Stimulated activated CD4-positive, alpha-beta T cell treated with anti-CD3 and anti-CD28 coated beads, TNF-alpha, amount 100 ng/mL, for 1 hour (primary cell): ENCODE measurements at regions not wholly inside any gene's neighbourhood (a gene's known extent, or its start where the extent isn't known, plus 50 kb on each side); places are given as distances from the start of the nearest gene placed in this dataset.

Experiments
- DNase-seq, 3 donors: peaks; one replicate each; pipeline ENCODE4 v3.0.0-alpha.2; 2020; ENCODE audit warnings: low read depth in 3 of 3, low spot score in 1 of 3

- DNase-seq: no peak
These were observed 103.4 kb downstream of the QRFPR start for GRCh38 chr4:121277194-121278105.

DNA sequence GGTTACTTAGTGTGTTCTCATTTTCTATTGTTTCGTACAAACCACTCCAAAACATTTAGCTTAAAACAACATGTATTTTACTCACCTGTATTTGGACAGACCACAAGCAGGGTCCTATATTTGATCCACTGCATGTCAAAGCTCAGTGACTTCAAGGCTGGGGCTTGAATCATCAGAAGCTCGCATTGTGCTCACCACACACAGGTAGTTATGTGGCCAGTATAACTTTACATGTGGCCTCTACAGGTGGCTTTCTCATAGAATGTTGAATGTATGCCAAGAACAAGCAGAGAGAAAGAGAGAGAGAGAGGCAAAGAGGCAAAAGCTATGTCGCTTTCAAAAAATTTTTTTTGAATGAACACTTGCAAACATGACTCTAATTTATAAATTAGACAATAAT lies 107.6 kb downstream of the QRFPR start:
- DNase-seq: no peak

DNA sequence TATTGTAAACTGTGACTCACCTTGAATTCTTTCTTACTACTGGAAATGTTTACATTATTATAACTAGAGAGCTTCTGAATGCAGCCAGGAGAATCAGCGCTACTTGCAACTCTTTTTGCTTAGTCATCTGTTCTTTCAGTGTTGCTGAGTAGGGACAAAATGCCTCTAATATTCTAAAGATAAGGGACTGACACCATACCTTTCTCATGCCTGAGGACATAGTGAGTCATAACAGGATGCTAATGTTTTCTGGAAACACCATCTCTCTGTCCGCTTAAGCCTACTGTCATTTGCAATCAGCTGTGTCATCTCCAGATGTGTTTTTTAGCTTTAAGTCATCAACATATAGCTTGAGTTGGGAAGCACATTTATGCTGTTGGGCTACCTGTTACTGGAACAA lies 108.3 kb downstream of the QRFPR start:
- no peak for DNase-seq

- DNase-seq: no peak
These were observed 106.3 kb upstream of the TNIP3 start for GRCh38 chr4:121270389-121270788.

- no peak for DNase-seq
These were observed 104.9 kb upstream of the TNIP3 start for GRCh38 chr4:121269001-121269400.

GRCh38 chr4:121266982-121267381 lies 102.9 kb upstream of the TNIP3 start:
- DNase-seq: no peak

GRCh38 chr4:121256887-121257466 lies 92.9 kb upstream of the TNIP3 start:
- DNase-seq: no peak

DNA sequence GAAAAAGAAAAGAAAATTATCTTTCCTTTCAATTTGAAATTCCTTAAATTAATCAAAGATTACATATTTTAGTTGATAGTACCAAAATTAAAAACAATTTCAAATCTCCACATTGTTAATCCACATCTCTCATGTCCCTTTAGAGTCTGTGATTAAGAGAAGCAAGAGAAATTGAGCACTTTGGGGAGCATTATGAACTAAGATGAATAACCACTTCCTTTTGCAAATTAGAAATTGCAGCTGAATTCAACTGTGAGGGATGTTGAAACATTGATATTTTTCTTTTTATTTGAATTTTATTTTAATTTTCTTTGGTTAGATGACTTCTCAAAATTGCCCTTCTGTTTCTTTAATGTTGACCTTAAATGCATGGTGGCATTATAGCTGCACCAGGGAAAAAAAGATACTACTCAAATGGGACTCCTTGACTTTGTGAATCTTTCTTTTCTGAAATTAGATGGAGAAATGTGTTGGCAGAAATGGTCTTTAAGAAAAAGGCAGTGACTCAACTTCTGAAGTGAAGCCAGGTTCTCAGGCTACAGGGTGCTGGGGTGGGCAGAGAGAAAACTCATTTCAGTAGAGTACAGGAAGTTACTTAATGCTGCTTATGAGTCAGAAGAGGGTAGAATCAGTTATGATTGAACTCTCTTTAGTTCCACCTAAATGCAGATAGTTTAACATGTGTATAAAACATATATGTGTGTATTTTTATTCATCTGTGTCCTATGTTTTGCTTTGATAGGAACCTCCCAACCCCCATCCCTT lies 92.0 kb upstream of the TNIP3 start:
- peak; percentile 8 to 13 (median 9) for DNase-seq

- no peak for DNase-seq
These were observed 89.8 kb upstream of the TNIP3 start for GRCh38 chr4:121253961-121254360.

DNA sequence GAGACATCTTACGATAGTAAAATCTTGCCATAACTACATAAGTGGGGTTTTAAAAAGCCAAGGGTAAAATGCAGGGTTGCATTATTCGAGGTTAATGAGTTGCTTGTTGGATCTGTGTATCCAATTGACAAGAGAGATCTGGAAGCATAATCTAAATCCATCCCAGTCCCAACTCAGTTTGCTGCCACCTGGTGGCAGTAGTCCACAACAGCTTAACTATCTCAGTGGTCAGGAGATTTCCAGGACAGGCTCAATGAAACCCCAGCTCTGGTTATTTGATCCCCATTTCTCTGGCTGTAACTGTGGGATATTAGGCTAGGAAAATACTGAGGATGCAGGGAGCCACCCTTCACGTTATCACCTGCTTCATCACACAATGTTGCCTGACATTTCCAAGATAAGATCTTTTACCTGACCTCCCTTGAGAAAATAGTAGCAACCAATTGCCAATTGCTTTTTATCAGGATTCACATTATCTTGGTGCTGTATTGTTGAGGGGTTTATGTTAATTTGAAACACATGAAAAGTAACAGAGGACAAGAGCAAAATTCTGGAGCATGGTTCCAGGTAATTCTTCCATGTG lies 88.2 kb upstream of the TNIP3 start:
- DNase-seq: peak; percentile 11 to 35 (median 22)

- DNase-seq: no peak
These were observed 84.6 kb upstream of the TNIP3 start for GRCh38 chr4:121248747-121249146.

DNA sequence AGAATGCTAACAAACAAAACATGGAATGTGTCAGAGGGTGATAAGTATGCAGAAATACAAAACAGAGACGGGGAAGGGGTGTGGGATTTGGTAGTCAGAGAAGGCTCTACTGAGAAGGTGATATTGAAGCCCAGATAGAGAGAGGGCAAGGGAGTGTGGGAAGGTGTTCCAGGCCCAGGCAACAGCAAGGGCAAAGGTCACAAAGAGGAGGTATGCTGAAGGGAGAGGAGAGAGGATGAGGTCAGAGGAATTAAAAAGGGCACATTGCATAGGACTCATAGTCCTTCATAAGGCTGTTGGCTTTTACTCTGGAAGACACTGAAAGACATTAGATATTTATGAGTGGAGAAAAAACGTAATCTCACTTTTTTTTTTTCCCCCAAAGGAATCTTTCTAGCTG lies 82.6 kb upstream of the TNIP3 start:
- DNase-seq: no peak

DNA sequence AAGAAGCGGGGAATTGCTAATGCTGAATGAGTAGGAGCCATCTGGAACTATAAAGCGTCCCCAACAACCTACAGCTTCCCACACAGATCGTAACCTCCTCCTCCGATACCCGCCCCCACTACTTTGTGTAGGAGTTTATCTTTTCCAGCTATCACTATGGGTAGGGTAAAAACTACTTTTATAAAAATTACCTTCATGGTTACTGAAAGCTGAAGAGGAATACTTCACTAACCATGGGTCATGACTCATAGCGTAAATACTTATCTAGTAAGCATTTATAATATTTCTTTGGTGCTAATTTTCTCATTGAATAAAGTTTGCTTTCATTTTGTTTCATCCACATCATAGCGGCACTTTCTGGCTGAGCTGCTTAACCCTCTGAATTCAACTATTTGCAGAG lies 79.4 kb upstream of the TNIP3 start:
- DNase-seq: no peak

DNA sequence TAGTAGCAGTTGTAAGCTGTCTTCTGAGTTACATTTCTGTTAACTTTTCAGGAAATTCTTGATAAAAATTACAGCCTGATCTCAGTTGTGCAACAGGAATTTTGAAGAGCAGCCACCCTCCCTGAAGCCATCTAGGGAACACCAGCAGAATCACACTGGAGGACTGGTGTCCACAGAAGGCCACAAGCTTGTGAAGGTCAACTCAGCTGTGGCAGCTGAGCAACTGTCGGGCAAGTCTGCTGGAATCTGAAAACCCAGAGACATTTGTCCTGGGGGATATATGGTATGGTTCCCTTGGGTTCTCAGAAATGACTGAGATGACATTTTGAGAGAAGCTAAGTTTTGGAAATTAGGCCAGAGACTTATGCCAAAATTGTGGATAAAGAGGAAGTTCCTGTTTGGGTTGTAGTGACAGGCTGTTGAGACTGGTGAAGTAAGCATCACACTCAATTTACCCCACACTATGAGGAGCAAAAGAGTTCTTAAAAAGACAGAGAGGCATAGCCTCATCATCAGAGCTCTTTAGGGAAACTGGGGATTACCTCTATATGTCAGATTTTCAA lies 78.1 kb upstream of the TNIP3 start:
- DNase-seq: no peak

GRCh38 chr4:121239951-121240350 lies 75.8 kb upstream of the TNIP3 start:
- DNase-seq: no peak

- DNase-seq: no peak
These were observed 74.3 kb upstream of the TNIP3 start for GRCh38 chr4:121238461-121238860.

- DNase-seq: no peak
These were observed 72.9 kb upstream of the TNIP3 start for GRCh38 chr4:121237069-121237399.

DNA sequence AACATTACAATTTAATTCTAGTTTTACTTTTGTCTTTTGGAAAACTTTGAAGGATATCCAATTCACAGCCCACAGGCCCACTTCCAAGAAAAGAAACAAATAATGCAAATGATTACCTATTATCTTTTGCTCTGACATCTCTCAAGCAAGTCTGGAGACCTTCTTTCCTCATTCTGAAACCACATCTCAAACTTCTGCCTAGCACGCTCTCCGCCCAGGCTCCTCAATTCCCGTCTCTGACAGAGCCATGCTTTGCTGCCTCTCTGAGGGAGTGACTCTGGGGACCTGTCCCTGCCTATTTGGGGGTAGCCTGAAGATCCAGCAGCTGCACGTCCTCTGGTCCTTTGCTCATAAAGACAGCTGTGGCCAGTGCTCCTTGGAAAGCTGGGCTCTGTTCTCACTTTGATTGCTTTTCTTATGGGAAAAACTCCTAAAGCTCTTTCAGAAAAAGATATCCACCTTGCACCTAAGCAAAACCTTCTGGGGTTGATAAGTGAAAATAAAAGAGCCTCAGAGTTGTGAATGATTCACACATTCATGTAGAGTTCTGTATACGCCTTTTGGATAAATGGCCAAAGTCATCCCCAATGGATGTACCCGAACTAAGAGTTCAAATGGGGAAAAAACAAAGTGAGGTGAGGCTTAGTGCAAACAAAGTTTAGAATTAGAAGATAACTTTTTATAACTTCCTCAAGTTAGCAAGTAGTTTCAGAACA lies 72.4 kb upstream of the TNIP3 start:
- no peak for DNase-seq

- DNase-seq: no peak
These were observed 69.9 kb upstream of the TNIP3 start for GRCh38 chr4:121233982-121234381.

GRCh38 chr4:121229993-121230392 lies 65.9 kb upstream of the TNIP3 start:
- DNase-seq: no peak

- DNase-seq: no peak
These were observed 64.7 kb upstream of the TNIP3 start for GRCh38 chr4:121228848-121229247.
